Fibroblast of mammary gland (primary cell): ENCODE measurements at regions not wholly inside any gene's neighbourhood (a gene's known extent, or its start where the extent isn't known, plus 50 kb on each side); places are given as distances from the start of the nearest gene placed in this dataset.

Source experiments
- DNase-seq: peaks from one replicate; pipeline ENCODE4 v3.0.0-alpha.2; 2010; ENCODE audit warnings: low read depth
- H3K4me3 ChIP-seq: 2 replicates; pipeline ENCODE4 v1.5.1; 2011; ENCODE audit warnings: low read depth, mild to moderate bottlenecking, low read length, moderate library complexity; ENCODE audit not compliant: control insufficient read depth
- TF ChIP-seq, protein P1 (sequence below): conservative IDR thresholded peaks from 2 replicates; pipeline ENCODE4 v1.5.1; 2011; ENCODE audit warnings: low read depth, low read length, inconsistent platforms; ENCODE audit not compliant: control insufficient read depth, insufficient read depth

DNA sequence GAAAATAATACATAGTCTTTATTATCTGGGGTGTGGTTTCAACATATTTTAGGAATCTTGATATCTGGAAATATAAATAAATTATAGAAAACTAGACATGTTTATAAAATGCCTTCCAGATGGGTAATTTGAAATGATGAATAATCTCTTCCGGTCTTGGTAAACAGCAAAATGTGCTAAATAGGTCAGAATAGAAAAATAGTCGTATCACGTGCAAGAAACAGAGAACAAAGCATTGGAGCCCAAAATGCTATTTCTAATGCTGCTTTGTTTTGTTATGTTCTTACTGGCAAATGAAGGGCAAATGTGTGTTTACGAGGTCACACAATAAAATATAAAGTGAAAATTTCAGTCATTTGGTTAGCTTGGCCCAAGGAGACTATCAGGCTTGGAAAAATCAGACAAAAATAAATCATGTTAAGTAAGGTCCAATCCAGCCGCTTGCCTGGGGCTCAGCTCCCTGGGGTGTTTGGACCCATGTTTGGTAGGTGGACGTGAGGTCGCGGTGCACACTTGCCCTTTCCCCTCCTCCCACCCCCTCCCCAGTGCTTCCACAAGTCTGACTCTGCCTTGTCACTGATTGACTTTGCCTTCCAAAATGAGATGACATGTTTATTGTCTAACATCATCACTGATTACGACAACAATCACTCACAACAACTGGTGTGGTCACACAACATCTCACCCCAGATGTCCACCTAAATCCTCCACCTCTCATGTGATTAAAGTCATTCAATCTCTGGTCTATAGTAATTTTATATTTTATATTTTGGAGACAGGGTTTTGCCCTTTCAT is 56.0 kb downstream of the RIN2 start:
- DNase-seq, result peak; percentile 60
- no peak overlapping the region for H3K4me3 ChIP-seq

DNA sequence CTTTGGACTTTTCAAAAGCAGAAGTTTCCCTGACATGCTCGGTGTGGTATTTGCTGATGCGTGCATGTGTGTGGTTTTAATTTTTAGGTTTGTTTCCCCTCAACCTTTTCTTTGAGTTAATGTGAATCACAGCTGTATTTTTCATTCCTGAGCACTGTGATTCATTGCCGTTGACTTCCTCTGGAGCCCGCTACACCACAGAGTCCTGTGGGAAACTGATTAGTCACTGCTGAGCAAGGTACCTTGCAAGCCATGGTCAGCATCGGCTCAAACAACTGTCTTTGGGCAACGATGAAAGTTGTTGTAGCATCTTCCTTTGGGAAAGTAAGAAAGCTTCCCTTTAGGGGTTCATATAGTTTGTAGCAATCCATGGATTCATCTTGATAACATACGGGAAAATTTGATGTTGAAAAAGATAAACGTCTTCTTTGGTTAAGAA is 57.5 kb downstream of the RIN2 start:
- peak; percentile 99 for DNase-seq
- TF ChIP-seq, protein P1, sequence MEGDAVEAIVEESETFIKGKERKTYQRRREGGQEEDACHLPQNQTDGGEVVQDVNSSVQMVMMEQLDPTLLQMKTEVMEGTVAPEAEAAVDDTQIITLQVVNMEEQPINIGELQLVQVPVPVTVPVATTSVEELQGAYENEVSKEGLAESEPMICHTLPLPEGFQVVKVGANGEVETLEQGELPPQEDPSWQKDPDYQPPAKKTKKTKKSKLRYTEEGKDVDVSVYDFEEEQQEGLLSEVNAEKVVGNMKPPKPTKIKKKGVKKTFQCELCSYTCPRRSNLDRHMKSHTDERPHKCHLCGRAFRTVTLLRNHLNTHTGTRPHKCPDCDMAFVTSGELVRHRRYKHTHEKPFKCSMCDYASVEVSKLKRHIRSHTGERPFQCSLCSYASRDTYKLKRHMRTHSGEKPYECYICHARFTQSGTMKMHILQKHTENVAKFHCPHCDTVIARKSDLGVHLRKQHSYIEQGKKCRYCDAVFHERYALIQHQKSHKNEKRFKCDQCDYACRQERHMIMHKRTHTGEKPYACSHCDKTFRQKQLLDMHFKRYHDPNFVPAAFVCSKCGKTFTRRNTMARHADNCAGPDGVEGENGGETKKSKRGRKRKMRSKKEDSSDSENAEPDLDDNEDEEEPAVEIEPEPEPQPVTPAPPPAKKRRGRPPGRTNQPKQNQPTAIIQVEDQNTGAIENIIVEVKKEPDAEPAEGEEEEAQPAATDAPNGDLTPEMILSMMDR, result no peak
- H3K4me3 ChIP-seq, result no peak overlapping the region

More for the DNA sequence above, 56.0 kb downstream of the RIN2 start:
- TF ChIP-seq, protein P1, result no peak

DNA sequence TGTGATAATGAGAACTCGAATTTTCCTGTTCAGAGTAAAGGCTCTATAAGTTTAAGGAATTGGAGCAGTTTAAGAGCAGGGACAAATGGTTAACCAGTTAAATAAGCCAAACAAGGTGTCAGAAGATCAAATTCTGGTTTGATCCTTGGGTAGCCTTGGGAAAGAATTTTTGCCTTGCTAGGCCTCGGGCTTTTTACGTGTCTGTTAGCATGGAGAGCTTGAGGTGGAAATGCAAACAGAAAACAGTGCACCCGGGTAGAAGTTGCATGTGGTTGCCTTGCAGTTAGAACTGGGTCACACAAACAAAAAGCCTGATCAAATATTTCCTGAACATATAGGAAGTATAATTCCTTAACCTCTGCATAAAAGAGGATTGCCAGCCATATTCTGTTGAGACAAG is 58.3 kb downstream of the RIN2 start:
- H3K4me3 ChIP-seq, result no peak overlapping the region
- DNase-seq, result no peak
- TF ChIP-seq, protein P1, result no peak

DNA sequence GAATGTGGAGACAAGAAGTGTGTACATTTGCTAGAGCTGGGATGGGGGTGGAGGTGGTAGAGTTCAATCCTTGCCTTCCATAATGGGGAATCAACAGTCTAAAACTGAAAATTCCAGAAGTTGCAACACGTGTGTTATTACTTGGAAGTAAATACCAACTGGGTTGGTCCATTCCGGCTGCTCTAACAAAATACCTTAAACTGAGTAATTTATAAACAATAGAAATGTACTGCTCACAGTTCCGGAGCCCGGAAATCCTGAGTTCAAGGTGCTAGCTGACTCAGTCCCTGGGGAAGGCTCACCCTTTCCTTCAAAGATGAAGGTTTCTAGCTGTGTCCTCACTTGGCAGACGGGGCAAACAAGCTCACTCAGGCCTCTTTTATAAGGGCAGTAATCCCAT is 59.0 kb downstream of the RIN2 start:
- H3K4me3 ChIP-seq, result no peak overlapping the region
- peak; percentile 86 for DNase-seq
- TF ChIP-seq, protein P1, result no peak

DNA sequence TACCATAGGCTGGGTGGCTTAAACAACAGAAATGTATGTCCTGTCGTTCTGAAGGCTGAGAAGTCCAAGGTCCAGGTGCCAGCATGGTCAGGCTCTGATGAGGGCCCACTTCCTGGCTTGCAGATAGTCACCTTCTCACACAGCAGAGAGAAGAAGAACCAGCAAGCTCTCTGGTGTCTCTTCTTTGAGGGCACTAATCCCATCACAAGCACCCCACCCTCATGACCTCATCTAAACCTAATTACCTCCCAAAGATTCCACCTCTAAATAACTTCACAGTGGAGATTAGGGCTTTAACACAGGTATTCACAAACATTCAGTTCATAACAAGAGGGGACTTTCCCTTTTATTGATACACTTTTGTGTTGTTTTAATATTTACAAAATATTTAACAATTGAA is 61.1 kb downstream of the RIN2 start:
- DNase-seq, result no peak
- no peak overlapping the region for H3K4me3 ChIP-seq
- TF ChIP-seq, protein P1, result no peak

DNA sequence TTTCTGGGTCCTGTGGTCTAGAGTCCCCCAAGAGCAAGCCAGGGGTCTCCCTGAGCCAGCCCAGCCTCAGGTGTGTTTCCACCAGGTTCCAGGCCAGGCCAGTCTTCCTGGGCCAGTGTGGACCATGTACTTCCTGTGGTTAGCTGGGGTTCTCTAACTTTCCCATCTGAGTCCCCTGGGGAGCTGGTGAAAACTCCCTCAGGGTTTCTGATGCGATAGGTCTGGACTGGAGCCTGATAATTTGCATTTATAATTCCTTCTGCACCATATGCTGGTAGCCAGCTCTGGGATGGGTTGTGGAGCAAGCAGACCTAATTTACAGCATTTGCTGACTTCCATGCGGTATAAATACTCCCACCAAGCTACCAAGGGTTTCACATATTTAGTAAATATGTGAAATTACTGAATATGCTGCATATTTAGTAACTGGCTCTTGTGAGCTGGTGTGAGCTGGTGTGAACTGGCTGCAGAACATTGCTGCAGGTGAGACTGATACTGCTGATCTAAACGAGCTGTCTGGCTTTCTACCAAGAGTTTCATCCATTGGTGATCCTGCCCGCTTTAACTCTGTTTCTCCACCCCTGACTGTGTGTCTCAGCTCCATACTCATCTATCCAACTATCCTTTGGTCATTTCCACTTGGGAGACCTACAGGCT is 62.6 kb downstream of the RIN2 start:
- H3K4me3 ChIP-seq, result no peak overlapping the region
- TF ChIP-seq, protein P1, result no peak
- no peak for DNase-seq

DNA sequence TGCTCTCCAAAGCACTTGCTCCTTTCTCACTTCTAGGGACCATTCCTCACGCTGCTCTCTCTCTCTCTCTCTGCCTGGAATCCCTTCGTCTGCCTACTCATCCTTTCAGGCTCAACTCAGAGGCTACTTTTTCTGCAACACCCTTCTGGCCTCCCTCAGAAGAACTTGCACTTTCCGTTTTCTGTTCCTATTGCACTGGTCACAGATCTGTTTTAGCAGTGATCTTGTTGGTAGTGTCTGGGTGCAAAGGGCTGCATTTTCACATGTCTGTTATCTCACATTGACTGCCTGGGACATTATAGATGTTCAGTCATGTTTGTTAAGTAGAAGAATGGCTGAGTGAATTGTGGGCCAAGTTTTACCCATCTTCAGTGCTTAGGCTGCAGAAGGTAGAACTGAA is 63.5 kb downstream of the RIN2 start:
- H3K4me3 ChIP-seq, result no peak overlapping the region
- TF ChIP-seq, protein P1, result no peak
- DNase-seq, result no peak
